ENCODE measurements at regions not wholly inside any gene's neighbourhood (a gene's known extent, or its start where the extent isn't known, plus 50 kb on each side); places are given as distances from the start of the nearest gene placed in this dataset.

GRCh38 chr17:6938637-6939036, 57.2 kb upstream of the ALOX12 start:
- ATAC-seq (no peak), DNase-seq (ENCODE audit: low spot score) (no peak)

- ATAC-seq (peak; percentile 55), DNase-seq (ENCODE audit: low spot score) (no peak)
Observed at GRCh38 chr17:6940186-6940649, 55.6 kb upstream of the ALOX12 start.

- ATAC-seq, result no peak
Observed at GRCh38 chr17:6941989-6942388, 53.9 kb upstream of the ALOX12 start.

GRCh38 chr17:6943406-6943805, 52.4 kb upstream of the ALOX12 start:
- ATAC-seq, result no peak
- no peak for DNase-seq (ENCODE audit: low spot score)

More at GRCh38 chr17:6941989-6942388, 53.9 kb upstream of the ALOX12 start:
- DNase-seq (ENCODE audit: low spot score), result no peak
